ENCODE measurements at regions not wholly inside any gene's neighbourhood (a gene's known extent, or its start where the extent isn't known, plus 50 kb on each side); places are given as distances from the start of the nearest gene placed in this dataset.
A peak's percentile ranks its signal among the peaks of the same experiment; 100 is the strongest.
"Not testable (repeated sequence)": the region's sequence is repeated elsewhere in the genome, so short reads cannot be mapped to it uniquely, and the experiment has no call there.

DNA sequence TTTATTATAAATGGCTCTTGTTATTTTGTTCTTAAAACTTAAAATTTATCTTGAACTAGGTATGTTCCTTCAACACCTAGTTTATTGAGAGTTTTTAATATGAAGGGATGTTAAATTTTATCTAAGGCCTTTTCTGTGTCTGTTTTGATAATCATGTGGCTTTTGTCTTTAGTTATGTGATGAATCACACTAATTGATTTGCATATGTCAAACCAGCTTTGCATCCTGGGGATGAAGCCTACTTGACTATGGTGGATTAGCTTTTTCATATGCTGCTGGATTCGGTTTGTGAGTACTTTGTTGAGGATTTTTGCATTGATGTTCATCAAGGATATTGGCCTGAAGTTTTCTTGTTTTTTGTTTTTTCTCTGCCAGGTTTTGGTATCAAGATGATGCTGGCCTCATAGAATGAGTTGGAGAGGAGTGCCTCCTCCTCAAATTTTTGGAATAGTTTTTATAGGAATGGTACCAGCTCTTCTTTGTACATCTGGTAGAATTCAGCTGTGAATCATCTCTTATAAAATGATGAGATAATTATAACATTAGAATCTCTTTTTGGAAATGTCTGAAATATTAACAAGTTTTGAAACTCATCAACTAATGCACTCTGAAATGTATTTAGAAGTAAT lies 78.7 kb upstream of the AGR3 start:
- H3K36me3 ChIP-seq (ENCODE audit: insufficient read depth) = no peaks in the 10 kb centered on the region
- WGBS = 84% methylated on average over 1 of the region's 1 CpG
- DNase-seq (ENCODE audit: extremely low spot score) = no peak
- no peak overlapping the region for H3K4me3 ChIP-seq (ENCODE audit: low read depth, low read length)
- no peak overlapping the region for H3K27ac ChIP-seq (ENCODE audit: low read depth)
- no peaks in the 10 kb centered on the region for H3K4me1 ChIP-seq (ENCODE audit: insufficient read depth)

DNA sequence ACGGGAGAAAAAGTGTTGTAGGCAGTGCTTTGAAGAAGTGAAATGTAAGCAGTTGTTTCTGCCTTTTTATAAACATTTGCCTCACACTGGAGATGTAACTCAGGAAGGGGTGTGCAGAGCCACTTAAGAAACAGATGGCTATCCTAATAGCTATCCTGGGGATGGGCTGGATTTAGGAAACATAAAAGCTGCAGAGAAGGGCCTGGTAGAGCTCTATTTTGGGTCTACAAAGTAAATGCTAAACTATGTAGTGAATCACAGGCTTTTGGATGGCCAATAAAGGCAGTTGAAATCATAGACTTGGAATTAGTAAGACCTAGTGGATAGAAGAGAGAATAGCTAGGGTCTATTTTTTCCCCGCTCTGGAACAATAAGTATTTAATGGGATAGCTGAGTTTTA lies 79.9 kb upstream of the AGR3 start:
- Histone ChIP-seq H3K4me3 (ENCODE audit: low read depth, low read length) (no peak overlapping the region), H3K27ac (ENCODE audit: low read depth) (no peak overlapping the region), H3K4me1 (ENCODE audit: insufficient read depth) (no peaks in the 10 kb centered on the region), H3K36me3 (ENCODE audit: insufficient read depth) (no peaks in the 10 kb centered on the region)
- 35% methylated on average over 2 of the region's 2 CpGs for WGBS
- no peak for DNase-seq (ENCODE audit: extremely low spot score)

DNA sequence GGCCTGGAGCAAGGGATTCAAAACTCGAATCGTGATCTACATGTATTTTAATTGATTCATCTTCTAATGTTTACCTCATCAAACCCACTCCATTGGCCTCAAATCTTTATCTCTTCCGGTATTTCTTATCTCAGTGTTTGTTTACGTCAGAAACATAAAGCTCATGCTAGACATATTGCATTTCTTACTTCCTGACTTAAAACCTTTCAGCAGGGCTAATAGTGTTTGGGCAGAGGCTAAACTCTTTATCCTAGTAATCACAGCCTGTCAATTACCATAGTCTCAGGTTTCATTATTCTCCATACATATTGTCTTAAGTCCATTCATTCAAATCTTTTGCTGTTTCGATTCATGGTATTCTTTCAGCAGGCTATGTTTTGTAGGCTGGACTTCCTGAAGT lies 81.3 kb upstream of the AGR3 start:
- H3K4me3 ChIP-seq (ENCODE audit: low read depth, low read length) = no peak overlapping the region
- 61% methylated on average over 5 of the region's 5 CpGs for WGBS
- H3K4me1 ChIP-seq (ENCODE audit: insufficient read depth) = no peaks in the 10 kb centered on the region
- H3K27ac ChIP-seq (ENCODE audit: low read depth) = peak overlapping the region; percentile 5
- H3K36me3 ChIP-seq (ENCODE audit: insufficient read depth) = no peaks in the 10 kb centered on the region
- no peak for DNase-seq (ENCODE audit: extremely low spot score)

DNA sequence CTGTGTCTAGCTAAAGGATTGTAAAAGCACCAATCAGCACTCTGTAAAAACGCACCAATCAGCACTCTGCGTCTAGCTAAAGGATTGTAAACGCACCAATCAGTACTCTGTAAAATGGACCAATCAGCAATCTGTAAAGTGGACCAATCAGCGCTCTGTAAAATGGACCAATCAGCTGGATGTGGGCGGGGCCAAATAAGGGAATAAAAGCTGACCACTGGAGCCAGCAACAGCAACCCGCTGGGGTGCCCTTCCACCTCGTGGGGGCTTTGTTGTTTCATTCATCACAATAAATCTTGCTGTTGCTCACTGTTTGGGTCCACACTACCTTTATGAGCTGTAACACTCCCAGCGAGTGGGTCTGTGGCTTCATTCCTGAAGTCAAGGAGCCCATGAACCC lies 83.9 kb upstream of the AGR3 start:
- not testable (repeated sequence) for DNase-seq (ENCODE audit: extremely low spot score); H3K36me3 ChIP-seq (ENCODE audit: insufficient read depth); H3K4me1 ChIP-seq (ENCODE audit: insufficient read depth); H3K27ac ChIP-seq (ENCODE audit: low read depth); H3K4me3 ChIP-seq (ENCODE audit: low read depth, low read length)
- 96% methylated on average over 8 of the region's 8 CpGs for WGBS

DNA sequence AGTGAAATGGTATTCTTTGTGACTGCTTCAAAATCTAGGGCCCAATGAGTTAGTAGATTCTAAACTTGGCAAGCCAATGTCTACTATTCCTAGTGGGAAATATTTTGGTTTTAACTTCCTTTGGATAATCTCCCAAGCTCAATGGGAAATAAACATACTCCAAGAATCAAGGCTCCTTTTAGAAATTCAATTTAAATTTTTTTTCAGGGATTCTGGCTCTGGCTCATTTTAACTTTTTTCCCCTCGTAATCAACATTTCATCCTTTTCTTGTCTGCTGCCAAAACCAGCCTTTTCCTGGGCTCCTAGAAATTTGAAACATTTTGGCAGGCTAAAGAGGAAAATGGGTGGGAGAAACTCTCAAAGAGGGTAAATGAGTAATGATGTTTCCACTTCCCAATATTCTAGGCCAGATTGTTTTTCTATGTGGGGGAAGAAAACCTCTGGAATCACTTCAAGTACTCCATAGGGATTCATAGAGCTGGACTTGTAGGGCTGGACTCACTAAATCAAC lies 85.6 kb upstream of the AGR3 start:
- no peaks in the 10 kb centered on the region for H3K4me1 ChIP-seq (ENCODE audit: insufficient read depth)
- no peak overlapping the region for H3K4me3 ChIP-seq (ENCODE audit: low read depth, low read length)
- no peak for DNase-seq (ENCODE audit: extremely low spot score)
- no peaks in the 10 kb centered on the region for H3K36me3 ChIP-seq (ENCODE audit: insufficient read depth)
- 26% methylated on average over 1 of the region's 1 CpG for WGBS
- H3K27ac ChIP-seq (ENCODE audit: low read depth) = peak overlapping the region; percentile 38

DNA sequence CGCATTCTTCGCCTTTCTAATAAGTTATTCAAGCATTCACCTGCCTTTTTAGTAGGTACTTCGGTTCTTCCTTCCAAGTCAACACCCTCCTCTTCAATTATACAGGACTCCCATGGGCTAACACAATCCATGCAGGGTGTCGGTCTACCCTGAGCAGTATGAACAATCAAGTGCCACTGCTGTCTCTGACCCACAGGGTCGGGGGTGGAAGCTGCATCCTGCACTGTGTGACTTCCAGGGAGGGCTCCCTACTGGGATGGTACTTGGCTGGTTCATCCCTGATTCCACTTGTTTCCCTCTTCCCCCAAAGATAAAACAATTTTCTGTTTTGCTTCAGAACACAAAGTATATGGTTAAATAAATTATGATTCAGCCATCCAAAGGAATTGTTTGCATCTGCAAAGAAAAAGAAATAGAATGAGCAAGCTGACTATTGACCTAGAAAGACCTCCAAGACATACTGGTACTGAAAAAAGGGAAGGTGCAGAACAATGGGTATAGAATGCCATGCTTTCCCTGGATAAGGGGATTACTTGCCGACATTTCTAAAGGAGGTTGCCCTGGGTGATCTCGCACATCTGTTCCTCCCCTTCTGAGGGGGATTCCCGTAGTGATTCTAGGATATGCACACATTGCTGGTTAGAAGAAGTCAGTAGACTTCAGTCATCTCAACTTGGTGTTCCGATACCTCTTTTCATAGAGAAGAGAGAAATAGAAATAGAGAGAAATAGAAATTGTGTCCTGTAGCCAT lies 89.1 kb upstream of the AGR3 start:
- H3K4me3 ChIP-seq (ENCODE audit: low read depth, low read length) = no peak overlapping the region
- H3K4me1 ChIP-seq (ENCODE audit: insufficient read depth) = no peaks in the 10 kb centered on the region
- H3K36me3 ChIP-seq (ENCODE audit: insufficient read depth) = no peaks in the 10 kb centered on the region
- 92% methylated on average over 9 of the region's 9 CpGs for WGBS
- H3K27ac ChIP-seq (ENCODE audit: low read depth) = no peak overlapping the region
- DNase-seq (ENCODE audit: extremely low spot score) = no peak

DNA sequence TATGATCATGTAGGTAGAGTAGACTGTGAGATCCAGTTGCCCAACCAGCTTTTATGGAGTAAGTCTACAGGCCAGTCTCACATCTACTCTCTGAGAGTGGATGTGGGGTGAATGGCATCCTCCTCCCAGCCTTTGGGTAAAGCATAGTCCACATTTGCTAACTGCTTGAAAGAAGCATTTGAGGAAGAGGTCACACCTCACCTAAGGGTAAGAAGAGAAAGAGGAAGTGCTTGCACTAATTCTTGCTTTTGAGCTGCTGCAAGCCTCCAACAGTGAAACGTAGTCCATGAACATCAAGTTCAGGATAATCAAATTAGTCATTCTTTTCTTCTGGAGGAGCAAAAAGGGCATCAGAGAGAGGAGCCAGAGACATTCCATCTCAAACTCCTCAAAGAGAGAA lies 93.9 kb upstream of the AGR3 start:
- WGBS = 74% methylated on average over 1 of the region's 1 CpG
- Histone ChIP-seq H3K27ac (ENCODE audit: low read depth) (no peak overlapping the region), H3K36me3 (ENCODE audit: insufficient read depth) (no peaks in the 10 kb centered on the region), H3K4me1 (ENCODE audit: insufficient read depth) (no peaks in the 10 kb centered on the region), H3K4me3 (ENCODE audit: low read depth, low read length) (no peak overlapping the region)
- no peak for DNase-seq (ENCODE audit: extremely low spot score)

DNA sequence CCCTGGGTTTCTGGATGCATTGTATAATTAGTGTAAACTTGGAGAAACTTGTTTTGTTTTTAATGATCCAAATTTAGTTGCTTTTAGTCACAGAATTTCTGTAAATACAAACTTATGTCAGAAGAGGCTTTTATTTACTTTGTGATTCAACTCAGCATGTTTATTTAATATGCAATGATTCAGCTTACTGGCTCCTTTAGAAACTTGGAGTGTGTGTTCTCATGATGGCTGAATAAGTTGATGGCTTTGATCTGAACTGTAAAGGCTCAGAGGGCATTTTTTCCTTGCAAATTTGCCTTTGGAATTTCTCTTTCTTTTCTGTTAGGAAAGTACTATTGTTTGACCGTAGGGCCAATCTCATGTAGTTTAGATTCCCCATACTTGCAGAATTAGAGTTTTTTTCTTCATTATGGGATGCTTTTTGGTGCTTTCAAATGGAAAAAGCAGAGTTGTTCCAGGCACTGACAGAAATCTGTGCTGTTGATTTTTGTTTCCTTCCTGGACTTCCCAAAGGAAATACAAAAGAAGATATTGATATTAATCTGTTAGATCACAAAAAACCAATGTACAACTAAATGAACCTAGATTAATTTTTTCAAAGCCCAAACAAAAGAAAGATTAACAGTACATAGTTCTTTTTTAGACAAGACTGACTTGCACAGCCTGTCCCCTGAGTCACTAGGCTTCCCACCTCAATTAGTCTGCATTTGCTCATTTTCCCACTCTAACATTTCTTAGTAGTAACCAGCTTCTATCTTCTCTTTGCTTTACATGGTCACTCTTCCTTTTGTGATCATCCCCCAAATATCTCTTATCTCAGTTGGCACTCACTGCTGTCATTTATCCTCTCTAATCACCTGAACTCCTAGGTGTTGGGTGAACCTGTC lies 96.8 kb upstream of the AGR3 start:
- no peak overlapping the region for H3K4me3 ChIP-seq (ENCODE audit: low read depth, low read length)
- no peaks in the 10 kb centered on the region for H3K36me3 ChIP-seq (ENCODE audit: insufficient read depth)
- no peak for DNase-seq (ENCODE audit: extremely low spot score)
- no peaks in the 10 kb centered on the region for H3K4me1 ChIP-seq (ENCODE audit: insufficient read depth)
- no peak overlapping the region for H3K27ac ChIP-seq (ENCODE audit: low read depth)
- WGBS = 27% methylated on average over 1 of the region's 1 CpG

DNA sequence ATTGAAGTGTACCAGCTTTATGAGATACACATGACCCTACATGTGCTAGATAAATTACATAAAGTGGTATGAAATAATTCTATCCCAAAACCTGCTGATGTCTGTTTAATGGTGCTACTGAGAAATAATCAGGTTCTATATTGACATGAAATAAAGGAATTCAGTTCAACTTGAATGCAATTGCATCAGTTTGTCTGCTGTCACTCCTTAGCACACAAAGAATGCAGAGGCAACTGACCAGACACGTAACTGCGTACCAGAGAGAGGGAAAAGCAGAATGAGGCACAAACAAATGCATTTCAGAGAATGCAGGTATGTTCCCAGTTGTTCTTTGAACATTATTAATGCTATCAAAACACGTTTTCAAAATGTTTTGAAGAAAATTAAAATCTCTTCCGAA lies 98.8 kb upstream of the AGR3 start:
- Histone ChIP-seq H3K27ac (ENCODE audit: low read depth) (no peak overlapping the region), H3K4me1 (ENCODE audit: insufficient read depth) (no peaks in the 10 kb centered on the region), H3K36me3 (ENCODE audit: insufficient read depth) (no peaks in the 10 kb centered on the region), H3K4me3 (ENCODE audit: low read depth, low read length) (no peak overlapping the region)
- WGBS = 96% methylated on average over 4 of the region's 4 CpGs
- DNase-seq (ENCODE audit: extremely low spot score) = no peak

DNA sequence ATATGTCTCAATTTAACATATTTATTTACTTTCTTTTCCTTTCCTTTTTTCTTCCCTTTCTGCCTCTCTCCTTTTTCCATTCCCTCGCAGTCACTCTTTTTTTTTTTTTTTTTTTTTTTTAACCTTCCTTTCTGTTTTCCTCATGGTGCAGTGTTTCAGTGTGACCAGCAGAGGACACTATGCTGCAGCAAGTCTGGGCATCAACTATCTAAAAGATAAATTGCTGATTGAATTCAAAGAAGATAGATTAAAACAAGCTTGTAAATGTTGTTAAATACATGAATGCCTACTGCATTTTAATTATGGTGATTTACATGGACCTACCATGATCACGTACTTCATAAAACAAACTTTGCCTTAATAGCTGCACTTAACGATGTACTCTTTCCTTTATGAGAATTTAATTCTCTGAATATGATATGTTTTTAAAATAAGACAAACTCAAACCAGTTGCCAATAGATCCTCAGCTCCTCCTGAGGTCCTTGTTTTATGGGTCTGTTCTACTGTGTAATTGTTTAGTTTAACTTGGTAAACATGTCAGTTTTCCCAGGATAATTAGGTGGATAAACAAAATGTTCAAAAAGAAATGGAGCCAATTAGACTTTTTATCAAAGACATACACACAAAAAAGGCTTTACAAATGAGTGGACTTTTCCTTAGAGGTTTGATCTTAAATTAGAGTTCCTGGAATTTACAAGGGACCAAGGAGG lies 101.0 kb upstream of the AGR3 start:
- 15% methylated on average over 3 of the region's 3 CpGs for WGBS
- no peak overlapping the region for H3K4me3 ChIP-seq (ENCODE audit: low read depth, low read length)
- DNase-seq (ENCODE audit: extremely low spot score) = no peak
- H3K4me1 ChIP-seq (ENCODE audit: insufficient read depth) = no peaks in the 10 kb centered on the region
- H3K27ac ChIP-seq (ENCODE audit: low read depth) = peak overlapping the region; percentile 23
- H3K36me3 ChIP-seq (ENCODE audit: insufficient read depth) = no peaks in the 10 kb centered on the region

DNA sequence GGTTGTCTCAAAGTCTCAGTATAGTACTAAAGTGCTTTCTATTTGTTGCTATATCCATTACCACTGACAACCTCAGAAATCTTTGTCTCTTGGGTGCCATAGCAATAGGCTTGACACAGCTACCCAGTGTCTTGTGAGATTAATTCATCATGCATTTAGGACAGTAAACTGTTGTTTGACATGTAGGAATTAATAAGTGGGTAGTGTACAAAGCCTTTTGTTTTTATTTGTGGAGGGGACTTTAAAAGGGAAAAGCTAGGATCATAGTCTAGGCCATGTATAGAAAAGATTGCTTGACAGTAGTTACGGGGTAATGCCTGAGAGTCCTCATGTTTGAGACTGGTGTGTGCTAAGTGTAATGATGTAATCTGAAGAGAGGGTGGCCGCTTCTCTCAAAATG lies 102.6 kb upstream of the AGR3 start:
- Histone ChIP-seq H3K27ac (ENCODE audit: low read depth) (no peak overlapping the region), H3K4me1 (ENCODE audit: insufficient read depth) (no peaks in the 10 kb centered on the region), H3K36me3 (ENCODE audit: insufficient read depth) (no peaks in the 10 kb centered on the region), H3K4me3 (ENCODE audit: low read depth, low read length) (no peak overlapping the region)
- DNase-seq (ENCODE audit: extremely low spot score) = no peak
- WGBS = 95% methylated on average over 2 of the region's 2 CpGs

DNA sequence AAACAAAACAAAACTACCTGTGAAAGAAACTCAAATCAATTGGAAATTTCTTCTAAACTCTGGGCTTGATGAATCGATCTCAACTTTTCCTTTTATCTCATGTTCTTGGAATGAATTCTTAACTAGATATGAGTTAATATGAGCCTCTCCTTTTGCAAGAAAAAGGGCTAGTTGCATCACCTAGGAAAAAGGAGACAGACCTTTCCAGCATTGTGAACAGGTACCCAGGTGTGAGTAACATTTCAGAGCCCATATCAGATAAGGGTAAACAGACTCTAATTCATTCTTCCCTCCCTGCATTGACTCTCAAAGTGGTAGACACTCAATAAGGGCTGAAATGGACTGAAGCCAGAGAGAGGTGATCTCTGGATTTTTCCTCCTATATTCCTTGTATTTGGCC lies 103.8 kb upstream of the AGR3 start:
- no peaks in the 10 kb centered on the region for H3K36me3 ChIP-seq (ENCODE audit: insufficient read depth)
- no peaks in the 10 kb centered on the region for H3K4me1 ChIP-seq (ENCODE audit: insufficient read depth)
- H3K4me3 ChIP-seq (ENCODE audit: low read depth, low read length) = no peak overlapping the region
- no peak overlapping the region for H3K27ac ChIP-seq (ENCODE audit: low read depth)
- 86% methylated on average over 1 of the region's 1 CpG for WGBS
- no peak for DNase-seq (ENCODE audit: extremely low spot score)

DNA sequence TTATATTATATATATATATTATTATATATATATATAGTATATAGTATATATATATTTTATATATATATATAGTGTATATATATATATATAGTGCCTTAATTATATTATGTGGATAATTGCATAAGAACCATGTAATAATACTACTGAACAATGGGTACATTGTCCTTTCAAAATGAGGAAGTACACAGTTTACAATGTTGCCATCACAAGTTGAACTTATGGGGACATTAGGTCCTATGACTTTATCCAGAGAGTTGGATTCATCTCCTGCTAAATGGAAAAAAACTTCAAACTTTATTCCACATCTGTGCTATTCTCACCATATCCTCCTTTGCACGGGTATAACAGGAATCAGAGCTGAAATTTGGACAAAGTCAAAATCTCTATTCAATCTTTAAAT lies 105.0 kb upstream of the AGR3 start:
- Histone ChIP-seq H3K4me1 (ENCODE audit: insufficient read depth) (no peaks in the 10 kb centered on the region), H3K36me3 (ENCODE audit: insufficient read depth) (no peaks in the 10 kb centered on the region), H3K4me3 (ENCODE audit: low read depth, low read length) (no peak overlapping the region), H3K27ac (ENCODE audit: low read depth) (no peak overlapping the region)
- 94% methylated on average over 1 of the region's 1 CpG for WGBS
- DNase-seq (ENCODE audit: extremely low spot score) = no peak
